KMS-11 (cell line): ENCODE measurements at regions not wholly inside any gene's neighbourhood (a gene's known extent, or its start where the extent isn't known, plus 50 kb on each side); places are given as distances from the start of the nearest gene placed in this dataset.

Experiments
- H2AFZ ChIP-seq: fragments of 200-600 bp; sonication (generic); 2 replicates; pipeline ENCODE4 v1.6.1; 2016; ENCODE audit warnings: antibody characterized with exemption, mixed run types, low read depth
- H3K27ac ChIP-seq: fragments of 200-600 bp; sonication (generic); 2 replicates; pipeline ENCODE4 v1.6.1; 2016; ENCODE audit warnings: mild to moderate bottlenecking, mixed run types
- H3K27me3 ChIP-seq: fragments of 200-600 bp; sonication (generic); 2 replicates; pipeline ENCODE4 v1.6.1; 2017; ENCODE audit warnings: mild to moderate bottlenecking, low read depth, mixed run types, moderate library complexity; ENCODE audit not compliant: insufficient read depth
- H3K36me3 ChIP-seq: fragments of 200-600 bp; sonication (generic); 2 replicates; pipeline ENCODE4 v1.6.1; 2017; ENCODE audit warnings: mild to moderate bottlenecking, mixed run types; ENCODE audit not compliant: insufficient read depth
- H3K4me1 ChIP-seq: fragments of 200-600 bp; sonication (generic); 2 replicates; pipeline ENCODE4 v1.6.1; 2016; ENCODE audit warnings: mild to moderate bottlenecking, low read depth, mixed run types; ENCODE audit not compliant: poor library complexity, severe bottlenecking
- H3K4me2 ChIP-seq: fragments of 200-600 bp; sonication (generic); 2 replicates; pipeline ENCODE4 v1.7.0; 2016; ENCODE audit warnings: mild to moderate bottlenecking, mixed run types
- H3K4me3 ChIP-seq: fragments of 200-600 bp; sonication (generic); IDR thresholded peaks from 2 replicates; pipeline ENCODE4 v1.6.1; 2017; ENCODE audit warnings: low read depth, low read length, mixed read lengths; ENCODE audit not compliant: insufficient read depth
- H3K79me2 ChIP-seq: fragments of 200-600 bp; sonication (generic); 2 replicates; pipeline ENCODE4 v1.6.1; 2016; ENCODE audit warnings: low read depth, mixed run types; ENCODE audit not compliant: insufficient read depth
- H3K9ac ChIP-seq: fragments of 200-600 bp; sonication (generic); 2 replicates; pipeline ENCODE4 v1.6.1; 2016; ENCODE audit warnings: mild to moderate bottlenecking, mixed run types
- H4K20me1 ChIP-seq: fragments of 200-600 bp; sonication (generic); 2 replicates; pipeline ENCODE4 v1.6.1; 2016; ENCODE audit warnings: mild to moderate bottlenecking, mixed run types; ENCODE audit not compliant: insufficient read depth
- TF ChIP-seq, protein P1 (sequence below): fragments of 200-600 bp; sonication (generic); conservative IDR thresholded peaks from 2 replicates; pipeline ENCODE4 v1.6.1; 2017; ENCODE audit warnings: low read depth, mild to moderate bottlenecking, antibody characterized with exemption, low read length, moderate library complexity, mixed read lengths

DNA sequence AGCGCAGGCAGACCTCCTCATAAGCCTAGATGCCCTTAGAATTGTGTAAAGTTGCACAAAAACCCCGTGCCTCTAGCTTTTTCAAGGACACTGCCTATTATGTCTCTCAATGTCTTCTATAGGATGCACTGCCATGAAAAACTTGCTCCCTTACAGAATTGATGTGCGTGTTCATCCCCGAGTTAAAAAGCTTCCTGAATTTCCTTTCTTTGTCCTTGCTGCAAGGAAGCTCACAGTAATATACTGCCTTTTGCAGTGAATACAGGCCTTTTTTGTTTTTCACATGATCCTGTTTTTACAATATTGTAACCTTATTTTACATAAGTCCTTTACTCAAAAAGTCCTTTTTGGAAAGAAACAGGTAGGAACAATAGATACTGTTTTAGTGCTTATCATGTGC lies 193.0 kb downstream of the TTLL7 start:
- H3K79me2 ChIP-seq: no peaks in the 10 kb centered on the region
- H3K4me2 ChIP-seq: no peak overlapping the region
- no peaks in the 10 kb centered on the region for H4K20me1 ChIP-seq
- TF ChIP-seq, protein P1, sequence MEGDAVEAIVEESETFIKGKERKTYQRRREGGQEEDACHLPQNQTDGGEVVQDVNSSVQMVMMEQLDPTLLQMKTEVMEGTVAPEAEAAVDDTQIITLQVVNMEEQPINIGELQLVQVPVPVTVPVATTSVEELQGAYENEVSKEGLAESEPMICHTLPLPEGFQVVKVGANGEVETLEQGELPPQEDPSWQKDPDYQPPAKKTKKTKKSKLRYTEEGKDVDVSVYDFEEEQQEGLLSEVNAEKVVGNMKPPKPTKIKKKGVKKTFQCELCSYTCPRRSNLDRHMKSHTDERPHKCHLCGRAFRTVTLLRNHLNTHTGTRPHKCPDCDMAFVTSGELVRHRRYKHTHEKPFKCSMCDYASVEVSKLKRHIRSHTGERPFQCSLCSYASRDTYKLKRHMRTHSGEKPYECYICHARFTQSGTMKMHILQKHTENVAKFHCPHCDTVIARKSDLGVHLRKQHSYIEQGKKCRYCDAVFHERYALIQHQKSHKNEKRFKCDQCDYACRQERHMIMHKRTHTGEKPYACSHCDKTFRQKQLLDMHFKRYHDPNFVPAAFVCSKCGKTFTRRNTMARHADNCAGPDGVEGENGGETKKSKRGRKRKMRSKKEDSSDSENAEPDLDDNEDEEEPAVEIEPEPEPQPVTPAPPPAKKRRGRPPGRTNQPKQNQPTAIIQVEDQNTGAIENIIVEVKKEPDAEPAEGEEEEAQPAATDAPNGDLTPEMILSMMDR: no peak
- H3K9ac ChIP-seq: no peak overlapping the region
- H3K27ac ChIP-seq: no peak overlapping the region
- no peaks in the 10 kb centered on the region for H3K4me1 ChIP-seq
- H3K4me3 ChIP-seq: no peak overlapping the region
- no peaks in the 10 kb centered on the region for H3K27me3 ChIP-seq
- H3K36me3 ChIP-seq: no peaks in the 10 kb centered on the region
- no peak overlapping the region for H2AFZ ChIP-seq

DNA sequence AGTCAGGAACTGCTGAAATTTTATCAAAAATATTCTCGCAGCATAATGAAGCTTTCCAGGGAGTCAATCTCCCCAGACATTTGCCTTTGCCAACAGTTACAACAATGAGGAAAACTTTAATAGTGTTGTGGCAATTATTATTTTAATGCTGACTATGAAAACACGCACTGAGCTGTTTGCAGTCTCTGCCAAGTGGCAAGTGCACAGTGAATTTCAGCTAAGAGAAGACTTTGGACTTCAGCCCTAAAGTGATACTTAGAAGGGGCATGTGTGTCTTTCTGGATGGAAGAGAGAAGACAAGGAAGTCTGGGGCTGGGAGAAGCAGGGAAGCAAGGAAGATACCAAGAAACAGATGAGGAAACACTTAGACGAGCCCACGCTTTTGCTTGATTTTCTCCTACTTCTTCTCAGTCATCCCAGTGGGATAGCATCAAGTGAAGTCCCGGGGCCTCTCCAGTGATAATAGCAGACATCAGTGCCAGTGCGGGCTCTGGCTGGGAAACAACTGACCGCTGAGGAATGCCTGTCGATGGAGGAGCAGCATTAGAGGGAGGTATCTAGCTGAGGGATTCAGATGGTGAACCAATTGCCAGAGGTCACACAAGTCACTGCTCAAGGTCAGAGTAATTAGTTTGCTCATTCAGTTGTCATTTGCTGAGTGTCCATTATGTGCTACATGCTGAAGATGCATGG lies 196.3 kb downstream of the TTLL7 start:
- H3K9ac ChIP-seq: no peak overlapping the region
- no peak overlapping the region for H2AFZ ChIP-seq
- H3K4me1 ChIP-seq: no peaks in the 10 kb centered on the region
- no peak overlapping the region for H3K27ac ChIP-seq
- no peaks in the 10 kb centered on the region for H3K27me3 ChIP-seq
- H3K79me2 ChIP-seq: no peaks in the 10 kb centered on the region
- TF ChIP-seq, protein P1: no peak
- no peaks in the 10 kb centered on the region for H4K20me1 ChIP-seq
- no peaks in the 10 kb centered on the region for H3K36me3 ChIP-seq
- no peak overlapping the region for H3K4me2 ChIP-seq
- no peak overlapping the region for H3K4me3 ChIP-seq

DNA sequence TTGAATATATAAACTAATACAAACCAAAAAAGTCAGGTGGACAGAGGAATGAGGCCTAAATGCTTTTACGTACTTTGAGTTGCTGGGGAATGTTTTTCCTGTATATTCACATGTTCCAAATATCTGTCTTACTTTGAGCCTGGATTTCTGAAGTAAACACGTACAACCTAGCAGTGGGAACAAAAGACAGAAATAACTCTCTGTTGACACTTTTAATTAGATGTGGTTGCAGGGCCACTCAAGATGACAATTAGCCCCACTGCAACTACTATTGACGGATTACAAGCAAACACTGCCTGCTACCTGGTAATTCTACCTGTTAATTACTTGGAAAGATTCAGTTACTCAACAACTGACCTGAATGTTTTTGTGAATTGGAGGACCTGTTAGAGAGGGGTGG lies 196.9 kb downstream of the TTLL7 start:
- no peaks in the 10 kb centered on the region for H3K36me3 ChIP-seq
- no peak overlapping the region for H3K9ac ChIP-seq

DNA sequence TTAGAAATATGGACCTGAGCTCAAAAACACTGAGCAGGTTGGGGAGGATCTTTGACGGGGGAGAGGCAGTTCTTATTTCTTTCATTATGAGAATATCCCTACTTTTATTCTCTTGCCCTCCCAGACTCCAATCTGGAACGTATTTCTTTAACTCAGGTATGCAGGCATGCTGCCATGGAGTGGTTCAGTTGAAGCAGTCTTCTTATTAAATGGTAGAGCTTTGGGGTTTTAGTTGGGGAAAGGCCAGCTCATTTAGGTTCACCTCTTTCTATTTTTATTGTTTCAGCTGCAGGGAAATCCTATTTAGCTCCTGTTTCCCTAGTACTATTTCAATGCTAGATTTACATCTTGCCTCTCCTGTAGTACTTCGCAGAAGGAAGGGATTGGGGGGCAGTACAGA lies 198.9 kb downstream of the TTLL7 start:
- H4K20me1 ChIP-seq: no peaks in the 10 kb centered on the region

More for the DNA sequence above, 196.9 kb downstream of the TTLL7 start:
- TF ChIP-seq, protein P1: no peak
- Histone ChIP-seq H3K4me3 (no peak overlapping the region), H2AFZ (no peak overlapping the region), H4K20me1 (no peaks in the 10 kb centered on the region), H3K27me3 (no peaks in the 10 kb centered on the region), H3K4me2 (no peak overlapping the region), H3K4me1 (no peaks in the 10 kb centered on the region), H3K79me2 (no peaks in the 10 kb centered on the region), H3K27ac (no peak overlapping the region)

More for the DNA sequence above, 198.9 kb downstream of the TTLL7 start:
- H3K36me3 ChIP-seq: no peaks in the 10 kb centered on the region
- TF ChIP-seq, protein P1: no peak
- no peak overlapping the region for H2AFZ ChIP-seq
- H3K9ac ChIP-seq: no peak overlapping the region
- no peaks in the 10 kb centered on the region for H3K27me3 ChIP-seq
- no peaks in the 10 kb centered on the region for H3K4me1 ChIP-seq
- H3K4me2 ChIP-seq: no peak overlapping the region
- H3K27ac ChIP-seq: no peak overlapping the region
- H3K4me3 ChIP-seq: no peak overlapping the region
- no peaks in the 10 kb centered on the region for H3K79me2 ChIP-seq
